Ascending aorta (tissue), 2 donors: ENCODE measurements at regions not wholly inside any gene's neighbourhood (a gene's known extent, or its start where the extent isn't known, plus 50 kb on each side); places are given as distances from the start of the nearest gene placed in this dataset.

Source experiments
- DNase-seq, 2 donors: peaks; one replicate each; pipeline ENCODE4 v3.0.0-alpha.2; 2019; ENCODE audit warnings: low spot score in 2 of 2
- H3K27ac ChIP-seq, 2 donors: fragments of 200-600 bp; sonication (generic); one replicate each; pipeline ENCODE4 v1.5.1; 2016 to 2017; ENCODE audit warnings: mild to moderate bottlenecking in 1 of 2
- H3K27me3 ChIP-seq: fragments of 200-600 bp; sonication (generic); one replicate; pipeline ENCODE4 v1.5.1; 2017
- H3K36me3 ChIP-seq, 2 donors: fragments of 200-600 bp; sonication (generic); one replicate each; pipeline ENCODE4 v1.5.1; 2016
- H3K4me1 ChIP-seq, 2 donors: fragments of 200-600 bp; sonication (generic); one replicate each; pipeline ENCODE4 v1.5.1; 2016 to 2017; ENCODE audit warnings: mild to moderate bottlenecking in 1 of 2
- H3K4me3 ChIP-seq, 2 donors: fragments of 200-600 bp; sonication (generic); one replicate each; pipeline ENCODE4 v1.5.1; 2016 to 2017; ENCODE audit warnings: mild to moderate bottlenecking in 1 of 2
- H3K9me3 ChIP-seq, 2 donors: fragments of 200-600 bp; sonication (generic); one replicate each; pipeline ENCODE4 v1.5.1; 2016
- intact Hi-C: fragments of 100-400 bp; cut with DNase I; formaldehyde crosslinking; loops from one replicate; pipeline ENCODE4 v1.15.1; 2023
- TF ChIP-seq, protein P1 (sequence below), 3 experiments: fragments of 200-600 bp in 2 of 3; fragments of 450-650 bp in 1 of 3; sonication (generic) in 2 of 3; IDR thresholded peaks; one replicate each; pipeline ENCODE4 v1.5.1; 2016 to 2019; ENCODE audit warnings: antibody characterized with exemption in 3 of 3, mild to moderate bottlenecking in 1 of 3, moderate library complexity in 1 of 3

DNA sequence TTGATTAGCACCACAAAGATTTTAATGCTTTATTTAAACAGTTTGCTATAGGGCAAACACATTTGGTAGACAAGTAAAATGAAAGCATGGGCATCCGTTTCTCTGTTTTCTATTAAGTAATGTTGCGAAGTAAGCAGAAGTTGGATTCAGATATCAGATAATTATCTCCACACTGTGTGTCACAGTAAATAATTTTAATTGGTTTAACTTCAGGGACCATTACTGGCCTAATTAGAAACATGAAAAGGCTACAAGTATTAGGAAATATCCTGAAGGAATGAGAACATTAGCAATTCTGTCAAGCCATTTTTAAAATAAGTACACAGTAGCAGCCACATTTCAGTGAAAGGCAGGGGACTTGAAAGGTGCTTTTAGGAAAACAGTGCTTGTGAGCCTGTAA, 975.4 kb downstream of the NR2F1-AS1 start:
- no peak overlapping the region for H3K4me3 ChIP-seq
- no peaks in the 10 kb centered on the region for H3K9me3 ChIP-seq
- no peaks in the 10 kb centered on the region for H3K36me3 ChIP-seq
- TF ChIP-seq, protein P1, sequence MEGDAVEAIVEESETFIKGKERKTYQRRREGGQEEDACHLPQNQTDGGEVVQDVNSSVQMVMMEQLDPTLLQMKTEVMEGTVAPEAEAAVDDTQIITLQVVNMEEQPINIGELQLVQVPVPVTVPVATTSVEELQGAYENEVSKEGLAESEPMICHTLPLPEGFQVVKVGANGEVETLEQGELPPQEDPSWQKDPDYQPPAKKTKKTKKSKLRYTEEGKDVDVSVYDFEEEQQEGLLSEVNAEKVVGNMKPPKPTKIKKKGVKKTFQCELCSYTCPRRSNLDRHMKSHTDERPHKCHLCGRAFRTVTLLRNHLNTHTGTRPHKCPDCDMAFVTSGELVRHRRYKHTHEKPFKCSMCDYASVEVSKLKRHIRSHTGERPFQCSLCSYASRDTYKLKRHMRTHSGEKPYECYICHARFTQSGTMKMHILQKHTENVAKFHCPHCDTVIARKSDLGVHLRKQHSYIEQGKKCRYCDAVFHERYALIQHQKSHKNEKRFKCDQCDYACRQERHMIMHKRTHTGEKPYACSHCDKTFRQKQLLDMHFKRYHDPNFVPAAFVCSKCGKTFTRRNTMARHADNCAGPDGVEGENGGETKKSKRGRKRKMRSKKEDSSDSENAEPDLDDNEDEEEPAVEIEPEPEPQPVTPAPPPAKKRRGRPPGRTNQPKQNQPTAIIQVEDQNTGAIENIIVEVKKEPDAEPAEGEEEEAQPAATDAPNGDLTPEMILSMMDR (IDR thresholded peaks at IDR 0.05), result no peak
- no peak overlapping the region for H3K27ac ChIP-seq
- H3K4me1 ChIP-seq, result no peaks in the 10 kb centered on the region
- no peak for DNase-seq
- no peaks in the 10 kb centered on the region for H3K27me3 ChIP-seq
- intact Hi-C loops, result no loop called here

DNA sequence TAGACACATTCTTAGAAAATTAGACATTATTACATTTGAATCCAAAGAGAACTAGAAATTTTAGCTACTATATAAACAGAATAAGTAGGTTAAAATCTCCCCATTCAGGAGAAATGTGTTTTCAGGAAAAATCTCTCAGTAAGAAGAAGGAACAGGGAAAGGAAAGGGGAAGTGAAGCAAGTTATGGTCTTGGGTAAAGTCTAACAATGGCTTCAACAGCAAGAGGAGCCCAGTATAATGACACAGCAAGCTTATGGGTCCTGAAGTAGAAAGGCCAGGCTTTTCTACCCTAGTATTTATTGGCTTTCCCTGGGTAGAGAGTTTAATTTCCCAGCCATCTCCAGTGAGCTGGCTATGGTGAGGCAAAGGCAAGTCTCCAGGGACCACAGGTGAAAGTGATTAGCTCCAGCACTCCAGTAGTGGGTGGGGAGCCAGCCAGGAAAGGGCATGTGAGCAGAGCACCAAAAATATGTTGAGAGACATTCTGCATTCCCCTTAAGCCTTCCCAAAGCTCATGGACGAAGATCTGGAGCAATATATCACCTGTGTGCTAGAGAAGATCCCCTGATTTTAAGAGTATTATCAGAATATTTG, 981.7 kb downstream of the NR2F1-AS1 start:
- no peak overlapping the region for H3K4me3 ChIP-seq
- H3K4me1 ChIP-seq, result no peaks in the 10 kb centered on the region
- no peaks in the 10 kb centered on the region for H3K9me3 ChIP-seq
- H3K27me3 ChIP-seq, result no peaks in the 10 kb centered on the region
- no peak overlapping the region for H3K27ac ChIP-seq
- no peaks in the 10 kb centered on the region for H3K36me3 ChIP-seq
- TF ChIP-seq, protein P1 (IDR thresholded peaks at IDR 0.05), result no peak
- intact Hi-C loops, result no loop called here
- no peak for DNase-seq

DNA sequence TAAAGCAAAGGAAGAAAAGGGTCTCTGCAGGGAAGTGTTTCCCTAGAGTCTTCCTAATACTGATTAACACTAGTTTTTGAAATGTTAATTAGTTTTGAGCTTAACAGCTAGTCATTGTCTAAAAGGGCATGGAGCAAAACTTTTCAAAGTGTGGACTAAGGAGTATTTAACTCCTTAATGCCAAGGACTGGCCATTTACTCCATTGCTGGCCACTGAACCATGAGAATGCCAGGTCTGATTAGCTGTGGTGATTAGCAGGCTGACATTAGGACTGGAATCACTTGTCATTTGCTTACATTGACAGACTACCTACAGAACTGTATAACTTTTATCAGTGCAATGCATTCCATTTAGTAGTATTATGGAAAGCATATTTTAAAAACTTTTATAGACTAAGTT, 987.0 kb downstream of the NR2F1-AS1 start:
- no peak for DNase-seq
- no peaks in the 10 kb centered on the region for H3K27me3 ChIP-seq
- no peaks in the 10 kb centered on the region for H3K9me3 ChIP-seq
- TF ChIP-seq, protein P1 (IDR thresholded peaks at IDR 0.05), result no peak
- H3K4me3 ChIP-seq, result no peak overlapping the region
- H3K4me1 ChIP-seq, result no peaks in the 10 kb centered on the region
- no peak overlapping the region for H3K27ac ChIP-seq
- no peaks in the 10 kb centered on the region for H3K36me3 ChIP-seq
- intact Hi-C loops, result no loop called here

DNA sequence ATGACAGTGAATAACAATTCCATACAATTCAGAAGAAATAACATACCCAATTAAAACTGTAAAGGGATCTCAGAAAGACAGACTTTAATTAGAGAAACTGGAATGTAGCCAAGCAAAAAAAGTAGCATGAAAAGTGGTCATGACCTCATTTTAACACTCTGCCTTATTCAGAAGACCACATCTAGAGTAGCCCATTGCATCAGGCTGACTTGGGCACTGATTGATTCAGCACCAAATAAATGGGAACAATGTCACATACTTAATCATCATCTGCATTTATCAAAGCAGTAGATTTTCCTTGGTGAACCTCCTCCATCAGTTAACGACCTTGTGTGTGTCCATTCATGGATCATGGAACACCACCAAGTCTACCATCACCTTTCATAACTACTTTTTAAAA, 992.1 kb downstream of the NR2F1-AS1 start:
- no peak overlapping the region for H3K4me3 ChIP-seq
- H3K27ac ChIP-seq, result no peak overlapping the region
- intact Hi-C loops, result no loop called here
- H3K9me3 ChIP-seq, result no peaks in the 10 kb centered on the region
- TF ChIP-seq, protein P1 (IDR thresholded peaks at IDR 0.05), result no peak
- no peaks in the 10 kb centered on the region for H3K36me3 ChIP-seq
- DNase-seq, result no peak
- H3K4me1 ChIP-seq, result no peaks in the 10 kb centered on the region
- no peaks in the 10 kb centered on the region for H3K27me3 ChIP-seq

DNA sequence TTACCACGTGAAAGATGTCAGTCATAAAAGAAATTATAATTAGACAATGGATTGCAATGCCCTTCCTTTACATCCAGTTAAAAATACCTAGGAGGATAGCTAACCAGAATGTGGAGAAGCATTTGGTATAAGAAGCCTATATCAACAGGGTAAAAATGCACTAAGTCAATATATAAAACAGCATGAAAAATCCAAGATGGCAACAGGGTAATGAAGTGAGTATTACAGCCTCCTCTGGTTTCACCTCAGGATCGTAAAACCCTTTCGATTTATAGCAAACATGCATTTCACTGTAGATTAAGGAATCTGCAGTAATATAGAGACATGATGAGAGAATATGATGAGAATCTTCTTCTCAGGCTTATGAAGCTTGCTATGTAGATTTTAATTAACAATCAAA, 999.3 kb downstream of the NR2F1-AS1 start:
- TF ChIP-seq, protein P1 (IDR thresholded peaks at IDR 0.05), result no peak
- intact Hi-C loops, result no loop called here
- H3K4me1 ChIP-seq, result no peaks in the 10 kb centered on the region

DNA sequence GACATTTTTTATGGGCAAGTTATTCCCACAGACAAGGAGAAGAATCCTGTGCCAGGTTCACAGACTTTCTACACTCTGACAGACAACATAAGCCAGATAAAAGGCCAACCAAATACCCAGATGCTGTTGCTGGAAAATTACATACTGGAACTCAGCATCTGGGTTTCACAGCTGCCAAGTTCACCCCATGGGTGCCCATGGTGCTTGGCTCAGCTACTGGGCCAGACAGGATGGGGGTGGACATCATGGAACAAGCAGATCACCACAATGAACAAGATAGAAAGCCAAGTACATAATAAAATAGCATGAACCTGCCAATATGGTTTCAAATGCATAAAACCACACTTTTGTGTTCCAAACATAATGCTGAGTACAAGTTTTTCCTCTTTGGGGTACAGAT, 999.8 kb downstream of the NR2F1-AS1 start:
- TF ChIP-seq, protein P1 (IDR thresholded peaks at IDR 0.05), result no peak
- H3K4me3 ChIP-seq, result no peak overlapping the region
- H3K36me3 ChIP-seq, result no peaks in the 10 kb centered on the region
- DNase-seq, result no peak
- no peak overlapping the region for H3K27ac ChIP-seq
- intact Hi-C loops, result no loop called here
- no peaks in the 10 kb centered on the region for H3K9me3 ChIP-seq
- H3K27me3 ChIP-seq, result no peaks in the 10 kb centered on the region
- H3K4me1 ChIP-seq, result no peaks in the 10 kb centered on the region

More for the DNA sequence above, 999.3 kb downstream of the NR2F1-AS1 start:
- no peaks in the 10 kb centered on the region for H3K27me3 ChIP-seq
- H3K9me3 ChIP-seq, result no peaks in the 10 kb centered on the region
- DNase-seq, result no peak
- no peak overlapping the region for H3K4me3 ChIP-seq
- no peak overlapping the region for H3K27ac ChIP-seq
- no peaks in the 10 kb centered on the region for H3K36me3 ChIP-seq
